IMR-90 (cell line): ENCODE measurements at regions not wholly inside any gene's neighbourhood (a gene's known extent, or its start where the extent isn't known, plus 50 kb on each side); places are given as distances from the start of the nearest gene placed in this dataset.

ENCODE experiments used
- ATAC-seq: fragments of 200-7000 bp; cut with Tn5 transposase; 2 replicates; pipeline ENCODE4 v1.9.1; 2020; ENCODE audit warnings: low read depth, mild to moderate bottlenecking, moderate library complexity
- BruUV-seq: library from RNA; stranded (reverse); fragments of 400-500 nt; replicated peaks from 2 replicates; lab custom pipeline; 2021; lab: Mats Ljungman, UMichigan
- CTCF ChIA-PET: fragments of 300-600 bp; formaldehyde crosslinking; extraction: SDS; loops from one replicate; lab custom pipeline; 2021; ENCODE audit warnings: antibody characterized with exemption; lab: Yijun Ruan, JAX
- POLR2A ChIA-PET: fragments of 300-600 bp; sonication (Branson Sonifier 250); formaldehyde crosslinking; loops from one replicate; lab custom pipeline; 2022; ENCODE audit warnings: antibody characterized with exemption; ENCODE audit not compliant: unreplicated experiment; lab: Charles Lee
- DNase-seq: peaks from one replicate; pipeline ENCODE4 v3.0.0; 2013
- H2AFZ ChIP-seq: replicated peaks from 2 replicates; pipeline ENCODE3; 2013; ENCODE audit warnings: low read length, mild to moderate bottlenecking; ENCODE audit not compliant: poor library complexity
- H2AK5ac ChIP-seq: 2 replicates; pipeline ENCODE4 v1.6.1; 2013; ENCODE audit warnings: low read depth, low read length, inconsistent platforms
- H2AK9ac ChIP-seq: replicated peaks from 2 replicates; pipeline ENCODE3; 2013; ENCODE audit warnings: mild to moderate bottlenecking, low read depth, low read length, moderate library complexity; ENCODE audit not compliant: poor library complexity
- H2BK120ac ChIP-seq: 2 replicates; pipeline ENCODE4 v1.6.1; 2013; ENCODE audit warnings: low read depth, low read length, inconsistent platforms
- H2BK15ac ChIP-seq: 3 replicates; pipeline ENCODE4 v1.6.1; 2013; ENCODE audit warnings: low read depth, low read length, inconsistent platforms
- H2BK20ac ChIP-seq: 2 replicates; pipeline ENCODE4 v1.6.1; 2013; ENCODE audit warnings: low read depth, mild to moderate bottlenecking, inconsistent platforms, low read length, moderate library complexity
- H2BK5ac ChIP-seq: 2 replicates; pipeline ENCODE4 v1.6.1; 2013; ENCODE audit warnings: mild to moderate bottlenecking, low read depth, low read length, inconsistent platforms; ENCODE audit not compliant: poor library complexity, severe bottlenecking
- H3K14ac ChIP-seq: replicated peaks from 2 replicates; pipeline ENCODE4 v1.6.1; 2013; ENCODE audit warnings: low read depth, low read length, inconsistent platforms
- H3K18ac ChIP-seq: 2 replicates; pipeline ENCODE4 v1.6.1; 2013; ENCODE audit warnings: low read depth, low read length, control low read depth
- H3K23ac ChIP-seq: 2 replicates; pipeline ENCODE4 v1.6.1; 2013; ENCODE audit warnings: low read depth, low read length, inconsistent platforms
- H3K27ac ChIP-seq: 2 replicates; pipeline ENCODE4 v1.5.1; 2013; ENCODE audit warnings: mild to moderate bottlenecking, control low read depth, low read length; ENCODE audit not compliant: insufficient read depth
- H3K27me3 ChIP-seq: 2 replicates; pipeline ENCODE4 v1.6.1; 2013; ENCODE audit warnings: low read length; ENCODE audit not compliant: control insufficient read depth, insufficient read depth
- H3K36me3 ChIP-seq: 2 replicates; pipeline ENCODE4 v1.6.1; 2013; ENCODE audit warnings: low read length, mixed read lengths; ENCODE audit not compliant: control insufficient read depth, insufficient read depth
- H3K4ac ChIP-seq: 2 replicates; pipeline ENCODE4 v1.6.1; 2013; ENCODE audit warnings: low read depth, low read length, inconsistent platforms
- H3K4me1 ChIP-seq: 2 replicates; pipeline ENCODE4 v1.6.1; 2013; ENCODE audit warnings: low read length, mixed read lengths; ENCODE audit not compliant: control insufficient read depth, insufficient read depth
- H3K4me2 ChIP-seq: 2 replicates; pipeline ENCODE4 v1.6.1; 2013; ENCODE audit warnings: low read depth, mild to moderate bottlenecking, control low read depth, low read length, moderate library complexity
- H3K4me3 ChIP-seq: 2 replicates; pipeline ENCODE4 v1.5.1; 2013; ENCODE audit warnings: low read depth, mild to moderate bottlenecking, control low read depth, low read length, moderate library complexity; ENCODE audit not compliant: insufficient read depth
- H3K56ac ChIP-seq: 2 replicates; pipeline ENCODE4 v1.6.1; 2013; ENCODE audit warnings: low read length, inconsistent platforms; ENCODE audit not compliant: insufficient read depth; ENCODE audit errors: extremely low read depth
- H3K79me1 ChIP-seq, 2 experiments: 2 replicates each; pipeline ENCODE4 v1.6.1; 2013; ENCODE audit warnings: low read length in 2 of 2, inconsistent platforms in 1 of 2, low read depth in 1 of 2
- H3K9ac ChIP-seq: 2 replicates; pipeline ENCODE4 v1.6.1; 2013; ENCODE audit warnings: low read depth, low read length, control low read depth
- H3K9me1 ChIP-seq: 2 replicates; pipeline ENCODE4 v1.6.1; 2013; ENCODE audit warnings: low read length, inconsistent platforms; ENCODE audit not compliant: insufficient read depth
- H3K9me3 ChIP-seq: 2 replicates; pipeline ENCODE4 v1.6.1; 2013; ENCODE audit warnings: low read length; ENCODE audit not compliant: control insufficient read depth, insufficient read depth
- H4K20me1 ChIP-seq: 2 replicates; pipeline ENCODE4 v1.6.1; 2013; ENCODE audit warnings: low read length, inconsistent platforms; ENCODE audit not compliant: insufficient read depth
- H4K5ac ChIP-seq: 2 replicates; pipeline ENCODE4 v1.6.1; 2013; ENCODE audit warnings: mild to moderate bottlenecking, low read depth, low read length, control low read depth
- H4K8ac ChIP-seq, 2 experiments: 2 replicates each; pipeline ENCODE4 v1.6.1; 2013; ENCODE audit warnings: low read depth in 2 of 2, low read length in 2 of 2, control low read depth in 1 of 2, inconsistent platforms in 1 of 2
- H4K91ac ChIP-seq: 2 replicates; pipeline ENCODE4 v1.6.1; 2013; ENCODE audit warnings: low read depth, low read length, inconsistent platforms; ENCODE audit not compliant: insufficient read depth
- BHLHE40 ChIP-seq: fragments of 150-350 bp; IDR thresholded peaks from 2 replicates; pipeline ENCODE4 v1.6.1; 2016; ENCODE audit warnings: mild to moderate bottlenecking, low read depth, low read length
- CEBPB ChIP-seq: IDR thresholded peaks from 2 replicates; pipeline ENCODE4 v1.6.1; 2012; ENCODE audit warnings: low read depth, low read length, improper control_type of control experiment
- CHD1 ChIP-seq: IDR thresholded peaks from 2 replicates; pipeline ENCODE4 v1.6.1; 2012; ENCODE audit warnings: low read depth, low read length, improper control_type of control experiment
- FOS ChIP-seq: fragments of 150-350 bp; IDR thresholded peaks from 2 replicates; pipeline ENCODE4 v1.6.1; 2016; ENCODE audit warnings: low read depth, low read length
- MAFK ChIP-seq: IDR thresholded peaks from 2 replicates; pipeline ENCODE4 v1.6.1; 2012; ENCODE audit warnings: low read depth, low read length, improper control_type of control experiment
- MAZ ChIP-seq: IDR thresholded peaks from 2 replicates; pipeline ENCODE4 v1.6.1; 2012; ENCODE audit warnings: low read depth, mild to moderate bottlenecking, low read length, improper control_type of control experiment, moderate library complexity, borderline replicate concordance
- MXI1 ChIP-seq: IDR thresholded peaks from 2 replicates; pipeline ENCODE4 v1.6.1; 2012; ENCODE audit warnings: low read depth, mild to moderate bottlenecking, low read length, moderate library complexity, borderline replicate concordance
- NFE2L2 ChIP-seq: fragments of 150-350 bp; IDR thresholded peaks from 2 replicates; pipeline ENCODE4 v1.6.1; 2016; ENCODE audit warnings: low read depth, mild to moderate bottlenecking, low read length
- POLR2A ChIP-seq: IDR thresholded peaks from 2 replicates; pipeline ENCODE4 v1.6.1; 2012; ENCODE audit warnings: mild to moderate bottlenecking, low read depth, low read length
- RAD21 ChIP-seq: IDR thresholded peaks from 2 replicates; pipeline ENCODE4 v1.6.1; 2012; ENCODE audit warnings: low read length, improper control_type of control experiment
- RCOR1 ChIP-seq: IDR thresholded peaks from 2 replicates; pipeline ENCODE4 v1.6.1; 2012; ENCODE audit warnings: mild to moderate bottlenecking, low read length, improper control_type of control experiment; ENCODE audit not compliant: insufficient replicate concordance
- RFX5 ChIP-seq: IDR thresholded peaks from 2 replicates; pipeline ENCODE4 v1.8.0; 2012; ENCODE audit warnings: low read depth, mild to moderate bottlenecking, low read length, moderate library complexity
- SMC3 ChIP-seq: fragments of 150-350 bp; IDR thresholded peaks from 2 replicates; pipeline ENCODE4 v1.6.1; 2016; ENCODE audit warnings: low read depth, mild to moderate bottlenecking, antibody characterized with exemption, low read length, moderate library complexity
- WGBS, 2 experiments: methylation state at CpG; one replicate each; pipeline versions ENCODE4 v1.1.5 to v1.1.7; 2013; ENCODE audit warnings: missing lambda C conversion rate in 2 of 2; ENCODE audit not compliant: insufficient read length in 1 of 2; ENCODE audit errors: extremely low coverage in 2 of 2; 5-methylcytosine and 5-hydroxymethylcytosine counted together
- dilution Hi-C: fragments of 300-500 bp; cut with HindIII; formaldehyde crosslinking; loops from one replicate; pipeline ENCODE4 v1.14.3; 2018; ENCODE audit warnings: low sequenced_read_pairs; ENCODE audit not compliant: unreplicated experiment
- in situ Hi-C: fragments of 300-500 bp; cut with MboI; formaldehyde crosslinking; loops from 3 replicates; pipeline ENCODE4 v1.14.3; 2019; ENCODE audit warnings: low sequenced_read_pairs, inconsistent platforms, mixed read lengths
- intact Hi-C: fragments of 100-400 bp; cut with micrococcal nuclease; formaldehyde crosslinking; loops from 2 replicates; pipeline ENCODE4 v1.10.0; 2022
- TF ChIP-seq, protein P1 (sequence below): fragments of 150-350 bp; IDR thresholded peaks from 2 replicates; pipeline ENCODE4 v1.6.1; 2016; ENCODE audit warnings: low read depth, mild to moderate bottlenecking, low read length, moderate library complexity, borderline replicate concordance
- TF ChIP-seq, protein P2 (sequence below): fragments of 150-350 bp; IDR thresholded peaks from 2 replicates; pipeline ENCODE4 v1.6.1; 2017; ENCODE audit warnings: mild to moderate bottlenecking, antibody characterized with exemption, low read length, low read depth

DNA sequence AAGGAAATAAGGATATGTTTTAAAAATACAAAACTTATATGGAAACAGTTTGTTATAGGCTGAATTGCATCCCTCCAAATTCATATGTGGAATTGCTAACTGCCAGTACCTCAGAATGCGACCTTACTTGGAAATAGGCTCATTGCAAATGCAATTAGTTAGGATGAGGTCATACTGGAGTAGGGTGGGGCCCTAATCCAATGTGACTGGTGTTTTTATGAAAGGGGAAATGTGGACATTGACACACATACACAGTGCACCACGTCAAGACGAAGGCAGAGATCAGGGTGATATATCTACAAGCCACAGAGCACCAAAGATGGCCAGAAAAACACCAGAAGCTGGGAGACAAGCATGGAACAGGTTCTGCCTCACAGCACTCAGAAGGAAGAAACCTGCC, 494.2 kb downstream of the TSN start:
- Histone ChIP-seq H3K9me1 (no peaks in the 10 kb centered on the region), H2BK5ac (no peak overlapping the region), H2AK9ac (no peak overlapping the region), H3K4me3 (no peak overlapping the region), H4K8ac (no peak overlapping the region), H3K79me1 (no peaks in the 10 kb centered on the region), H3K27ac (no peak overlapping the region), H3K14ac (no peak overlapping the region), H2BK15ac (no peak overlapping the region), H3K56ac (no peak overlapping the region), H3K4me2 (no peak overlapping the region), H2BK20ac (no peak overlapping the region), H4K5ac (no peak overlapping the region), H3K36me3 (no peaks in the 10 kb centered on the region), H3K18ac (no peak overlapping the region), H3K27me3 (no peaks in the 10 kb centered on the region), H2AK5ac (no peak overlapping the region), H3K9ac (no peak overlapping the region), H4K20me1 (no peaks in the 10 kb centered on the region), H3K23ac (no peak overlapping the region), H4K91ac (no peak overlapping the region), H3K4me1 (no peaks in the 10 kb centered on the region), H3K9me3 (no peaks in the 10 kb centered on the region; the same call in 1 of the 2 replicates), H3K4ac (no peak overlapping the region), H2AFZ (no peak overlapping the region), H2BK120ac (no peak overlapping the region)
- BruUV-seq: no TSS peak
- intact Hi-C loops: no loop called here
- CTCF ChIA-PET: no interaction called here
- no CpG with 5 or more reads among the region's 3 CpGs for WGBS, 2 experiments
- DNase-seq: no peak
- TF ChIP-seq SMC3 (no peak), CEBPB (no peak), FOS (no peak), MAZ (no peak), CHD1 (no peak), POLR2A (no peak), MAFK (no peak), NFE2L2 (no peak), MXI1 (no peak), RFX5 (no peak), RAD21 (no peak), RCOR1 (no peak), BHLHE40 (no peak)
- TF ChIP-seq, protein P1, sequence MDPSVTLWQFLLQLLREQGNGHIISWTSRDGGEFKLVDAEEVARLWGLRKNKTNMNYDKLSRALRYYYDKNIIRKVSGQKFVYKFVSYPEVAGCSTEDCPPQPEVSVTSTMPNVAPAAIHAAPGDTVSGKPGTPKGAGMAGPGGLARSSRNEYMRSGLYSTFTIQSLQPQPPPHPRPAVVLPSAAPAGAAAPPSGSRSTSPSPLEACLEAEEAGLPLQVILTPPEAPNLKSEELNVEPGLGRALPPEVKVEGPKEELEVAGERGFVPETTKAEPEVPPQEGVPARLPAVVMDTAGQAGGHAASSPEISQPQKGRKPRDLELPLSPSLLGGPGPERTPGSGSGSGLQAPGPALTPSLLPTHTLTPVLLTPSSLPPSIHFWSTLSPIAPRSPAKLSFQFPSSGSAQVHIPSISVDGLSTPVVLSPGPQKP: no peak
- TF ChIP-seq, protein P2, sequence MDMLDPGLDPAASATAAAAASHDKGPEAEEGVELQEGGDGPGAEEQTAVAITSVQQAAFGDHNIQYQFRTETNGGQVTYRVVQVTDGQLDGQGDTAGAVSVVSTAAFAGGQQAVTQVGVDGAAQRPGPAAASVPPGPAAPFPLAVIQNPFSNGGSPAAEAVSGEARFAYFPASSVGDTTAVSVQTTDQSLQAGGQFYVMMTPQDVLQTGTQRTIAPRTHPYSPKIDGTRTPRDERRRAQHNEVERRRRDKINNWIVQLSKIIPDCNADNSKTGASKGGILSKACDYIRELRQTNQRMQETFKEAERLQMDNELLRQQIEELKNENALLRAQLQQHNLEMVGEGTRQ: no peak
- dilution Hi-C loops: no loop called here
- no peak for ATAC-seq
- POLR2A ChIA-PET: no interaction called here
- in situ Hi-C loops: no loop called here
